ENCODE measurements at regions not wholly inside any gene's neighbourhood (a gene's known extent, or its start where the extent isn't known, plus 50 kb on each side); places are given as distances from the start of the nearest gene placed in this dataset.

DNA sequence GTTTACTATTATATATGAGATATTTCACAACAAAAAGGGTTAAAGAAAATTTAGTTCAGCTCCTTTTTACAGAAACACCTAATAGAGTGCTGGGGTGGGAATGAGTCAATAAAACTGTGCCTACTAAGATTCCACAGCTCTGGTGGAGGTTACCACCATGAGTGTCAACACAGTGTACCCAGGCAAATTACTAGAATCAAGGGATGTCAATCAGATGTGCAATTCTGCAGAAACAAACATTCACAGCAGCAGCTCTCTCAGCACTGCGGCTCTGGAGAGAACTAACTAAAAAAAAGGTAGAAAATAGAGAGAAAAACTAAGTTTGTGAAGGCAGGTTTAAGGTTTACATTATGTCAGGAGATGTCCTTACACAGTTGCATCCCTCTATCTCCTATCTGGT lies 1313.0 kb downstream of the MAT2B start:
- DNase-seq (no peak), ATAC-seq (no peak)
- no peaks in the 10 kb centered on the region for H3K4me1 ChIP-seq (ENCODE audit: control insufficient read depth, insufficient read depth, low read length)
- WGBS (ENCODE audit: insufficient coverage), result 83% methylated on average over 1 of the region's 1 CpG
- Mint-ChIP-seq H3K4me3 (no peak overlapping the region), H3K36me3 (no peaks in the 10 kb centered on the region), H3K4me1 (no peaks in the 10 kb centered on the region), H3K27me3 (ENCODE audit: low read depth in 2 of 2) (no peaks in the 10 kb centered on the region), H3K27ac (no peak overlapping the region), H3K9me3 (peaks cover 6 to 9% of the 10 kb centered on the region in 2 donors)
- no peaks in the 10 kb centered on the region for H3K9me3 ChIP-seq (ENCODE audit: control insufficient read depth, insufficient read depth, low read length)
- H3K27me3 ChIP-seq (ENCODE audit: control insufficient read depth, insufficient read depth, low read length), result no peaks in the 10 kb centered on the region
- no peak overlapping the region for H3K4me3 ChIP-seq (ENCODE audit: low read length)
- H3K36me3 ChIP-seq (ENCODE audit: control insufficient read depth, insufficient read depth, low read length), result no peaks in the 10 kb centered on the region
- intact Hi-C loops (cut with micrococcal nuclease), result no loop called here
- TF ChIP-seq, protein P1, sequence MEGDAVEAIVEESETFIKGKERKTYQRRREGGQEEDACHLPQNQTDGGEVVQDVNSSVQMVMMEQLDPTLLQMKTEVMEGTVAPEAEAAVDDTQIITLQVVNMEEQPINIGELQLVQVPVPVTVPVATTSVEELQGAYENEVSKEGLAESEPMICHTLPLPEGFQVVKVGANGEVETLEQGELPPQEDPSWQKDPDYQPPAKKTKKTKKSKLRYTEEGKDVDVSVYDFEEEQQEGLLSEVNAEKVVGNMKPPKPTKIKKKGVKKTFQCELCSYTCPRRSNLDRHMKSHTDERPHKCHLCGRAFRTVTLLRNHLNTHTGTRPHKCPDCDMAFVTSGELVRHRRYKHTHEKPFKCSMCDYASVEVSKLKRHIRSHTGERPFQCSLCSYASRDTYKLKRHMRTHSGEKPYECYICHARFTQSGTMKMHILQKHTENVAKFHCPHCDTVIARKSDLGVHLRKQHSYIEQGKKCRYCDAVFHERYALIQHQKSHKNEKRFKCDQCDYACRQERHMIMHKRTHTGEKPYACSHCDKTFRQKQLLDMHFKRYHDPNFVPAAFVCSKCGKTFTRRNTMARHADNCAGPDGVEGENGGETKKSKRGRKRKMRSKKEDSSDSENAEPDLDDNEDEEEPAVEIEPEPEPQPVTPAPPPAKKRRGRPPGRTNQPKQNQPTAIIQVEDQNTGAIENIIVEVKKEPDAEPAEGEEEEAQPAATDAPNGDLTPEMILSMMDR (IDR thresholded peaks at IDR 0.05), result no peak
- H3K27ac ChIP-seq (ENCODE audit: low read length), result no peak overlapping the region

DNA sequence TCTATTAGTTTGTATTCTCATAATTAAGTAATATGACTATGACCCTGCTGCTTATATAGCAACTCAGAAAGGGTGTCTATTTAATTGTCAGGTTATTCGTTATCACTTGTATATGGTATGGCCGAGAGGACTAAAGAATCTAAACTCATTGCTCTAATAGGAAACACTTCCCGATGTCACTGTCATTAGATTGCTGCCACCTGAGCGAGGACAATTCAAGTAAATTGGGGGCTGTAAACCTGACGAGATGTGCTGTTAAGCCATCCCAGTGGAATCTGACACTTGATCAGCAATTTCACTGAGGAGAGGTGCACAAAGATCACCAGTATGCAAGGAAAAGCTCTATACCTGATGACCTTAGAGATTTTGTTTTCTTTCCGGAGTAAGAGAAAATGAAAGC lies 1319.3 kb downstream of the MAT2B start:
- Histone ChIP-seq H3K27ac (ENCODE audit: low read length) (no peak overlapping the region), H3K9me3 (ENCODE audit: control insufficient read depth, insufficient read depth, low read length) (no peaks in the 10 kb centered on the region), H3K4me3 (ENCODE audit: low read length) (no peak overlapping the region), H3K36me3 (ENCODE audit: control insufficient read depth, insufficient read depth, low read length) (no peaks in the 10 kb centered on the region), H3K27me3 (ENCODE audit: control insufficient read depth, insufficient read depth, low read length) (no peaks in the 10 kb centered on the region), H3K4me1 (ENCODE audit: control insufficient read depth, insufficient read depth, low read length) (no peaks in the 10 kb centered on the region)
- no peak overlapping the region for H3K27ac Mint-ChIP-seq
- H3K9me3 Mint-ChIP-seq, result peaks cover 5 to 7% of the 10 kb centered on the region in 2 donors
- ATAC-seq, result no peak
- intact Hi-C loops (cut with micrococcal nuclease), result no loop called here
- TF ChIP-seq, protein P1 (IDR thresholded peaks at IDR 0.05), result no peak
- H3K4me3 Mint-ChIP-seq, result no peak overlapping the region
- H3K36me3 Mint-ChIP-seq, result no peaks in the 10 kb centered on the region
- no peak for DNase-seq
- H3K27me3 Mint-ChIP-seq (ENCODE audit: low read depth in 2 of 2), result no peaks in the 10 kb centered on the region
- H3K4me1 Mint-ChIP-seq, result no peaks in the 10 kb centered on the region
- 76% methylated on average over 6 of the region's 6 CpGs for WGBS (ENCODE audit: insufficient coverage)

DNA sequence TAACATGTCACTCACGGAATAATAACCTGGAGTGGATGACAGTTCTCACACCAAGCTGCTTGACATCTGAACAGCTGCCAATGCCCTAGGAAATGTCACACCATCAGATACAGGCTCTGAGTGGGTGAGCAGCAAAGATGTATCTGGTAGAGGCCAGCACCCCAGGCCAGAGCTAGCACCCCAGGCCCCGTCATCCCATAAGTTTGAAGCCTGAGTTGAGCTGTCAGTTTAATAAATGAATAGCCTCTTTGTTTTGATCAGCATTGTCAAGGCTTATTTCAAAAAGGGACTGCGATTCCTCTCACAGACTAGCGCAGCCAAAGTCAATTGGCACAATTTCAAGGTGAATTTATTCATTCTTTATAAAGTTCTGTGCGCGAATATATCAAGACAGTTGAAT lies 1327.1 kb downstream of the MAT2B start:
- no peak overlapping the region for H3K27ac ChIP-seq (ENCODE audit: low read length)
- intact Hi-C loops (cut with micrococcal nuclease), result no loop called here
- H3K36me3 ChIP-seq (ENCODE audit: control insufficient read depth, insufficient read depth, low read length), result no peaks in the 10 kb centered on the region
- no peaks in the 10 kb centered on the region for H3K36me3 Mint-ChIP-seq
- WGBS (ENCODE audit: insufficient coverage), result 93% methylated on average over 4 of the region's 6 CpGs
- TF ChIP-seq, protein P1 (IDR thresholded peaks at IDR 0.05), result no peak
- H3K4me1 ChIP-seq (ENCODE audit: control insufficient read depth, insufficient read depth, low read length), result no peaks in the 10 kb centered on the region
- no peaks in the 10 kb centered on the region for H3K9me3 ChIP-seq (ENCODE audit: control insufficient read depth, insufficient read depth, low read length)
- H3K4me3 Mint-ChIP-seq, result no peak overlapping the region
- no peak overlapping the region for H3K27ac Mint-ChIP-seq
- H3K9me3 Mint-ChIP-seq, result peaks cover 3 to 5% of the 10 kb centered on the region in 2 donors
- DNase-seq, result no peak
- H3K4me1 Mint-ChIP-seq, result no peaks in the 10 kb centered on the region
- no peaks in the 10 kb centered on the region for H3K27me3 Mint-ChIP-seq (ENCODE audit: low read depth in 2 of 2)
- no peak for ATAC-seq
- no peaks in the 10 kb centered on the region for H3K27me3 ChIP-seq (ENCODE audit: control insufficient read depth, insufficient read depth, low read length)
- no peak overlapping the region for H3K4me3 ChIP-seq (ENCODE audit: low read length)

DNA sequence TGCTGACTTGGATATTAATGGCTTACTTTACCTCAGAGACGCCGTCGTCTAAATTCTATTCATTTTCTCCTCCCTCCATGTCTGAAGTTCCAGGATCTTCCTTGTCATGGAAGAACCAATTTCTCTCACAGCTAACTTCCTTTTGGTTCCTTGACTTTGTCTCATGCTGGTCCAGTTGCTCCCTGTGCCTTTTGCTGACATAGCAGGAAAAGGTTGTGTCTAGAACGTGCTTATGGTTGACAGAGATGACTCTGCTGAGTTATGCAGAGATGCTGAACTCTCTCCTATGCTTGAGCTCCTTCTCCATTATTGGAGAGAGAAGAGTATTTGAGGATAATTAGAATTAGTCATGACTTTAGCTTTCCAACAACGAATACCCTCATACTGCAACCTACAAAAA lies 1338.9 kb downstream of the MAT2B start:
- WGBS (ENCODE audit: insufficient coverage), result 94% methylated on average over 4 of the region's 5 CpGs
- H3K36me3 Mint-ChIP-seq, result peaks cover 6% of the 10 kb centered on the region
- no peaks in the 10 kb centered on the region for H3K9me3 ChIP-seq (ENCODE audit: control insufficient read depth, insufficient read depth, low read length)
- no peaks in the 10 kb centered on the region for H3K27me3 Mint-ChIP-seq (ENCODE audit: low read depth in 2 of 2)
- ATAC-seq (no peak), DNase-seq (no peak)
- no peak overlapping the region for H3K27ac ChIP-seq (ENCODE audit: low read length)
- peaks cover 10 to 21% of the 10 kb centered on the region in 2 donors for H3K9me3 Mint-ChIP-seq
- no peak overlapping the region for H3K4me3 Mint-ChIP-seq
- H3K27ac Mint-ChIP-seq, result no peak overlapping the region
- intact Hi-C loops (cut with micrococcal nuclease), result no loop called here
- H3K4me3 ChIP-seq (ENCODE audit: low read length), result no peak overlapping the region
- no peaks in the 10 kb centered on the region for H3K4me1 ChIP-seq (ENCODE audit: control insufficient read depth, insufficient read depth, low read length)
- TF ChIP-seq, protein P1 (IDR thresholded peaks at IDR 0.05), result no peak
- no peaks in the 10 kb centered on the region for H3K36me3 ChIP-seq (ENCODE audit: control insufficient read depth, insufficient read depth, low read length)
- no peaks in the 10 kb centered on the region for H3K27me3 ChIP-seq (ENCODE audit: control insufficient read depth, insufficient read depth, low read length)
- no peaks in the 10 kb centered on the region for H3K4me1 Mint-ChIP-seq

All from natural killer cell (primary cell).